ENCODE measurements at regions not wholly inside any gene's neighbourhood (a gene's known extent, or its start where the extent isn't known, plus 50 kb on each side); places are given as distances from the start of the nearest gene placed in this dataset.
"Not testable (repeated sequence)": the region's sequence is repeated elsewhere in the genome, so short reads cannot be mapped to it uniquely, and the experiment has no call there.

DNA sequence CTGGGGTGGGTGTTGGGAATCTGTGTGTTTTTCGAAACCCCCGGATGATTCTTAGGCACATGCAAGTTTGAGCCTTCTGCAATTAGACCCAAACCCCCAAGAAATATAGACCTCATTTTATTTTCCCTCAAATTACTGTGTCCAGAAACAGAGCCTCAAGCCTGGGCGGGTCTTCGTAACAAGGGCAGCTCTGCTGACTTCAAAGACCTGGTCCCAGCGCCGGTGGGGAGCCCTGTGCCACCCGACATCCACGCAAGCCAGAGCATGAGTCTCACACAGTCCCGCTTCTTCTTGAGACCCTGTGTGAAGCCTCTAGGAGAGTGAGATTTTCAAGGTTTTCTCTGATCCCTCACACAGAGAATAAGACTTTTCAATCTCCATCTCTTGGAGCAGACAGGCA, 397.3 kb downstream of the RPS6KC1 start:
- DNase-seq (no peak), ATAC-seq (no peak)
- Histone ChIP-seq H3K36me3 (no peaks in the 10 kb centered on the region), H3K4me1 (no peaks in the 10 kb centered on the region), H3K9me3 (no peaks in the 10 kb centered on the region), H3K27ac (no peak overlapping the region), H3K4me3 (no peak overlapping the region), H3K27me3 (ENCODE audit: low read depth) (no peaks in the 10 kb centered on the region)
- TF ChIP-seq, protein P1, sequence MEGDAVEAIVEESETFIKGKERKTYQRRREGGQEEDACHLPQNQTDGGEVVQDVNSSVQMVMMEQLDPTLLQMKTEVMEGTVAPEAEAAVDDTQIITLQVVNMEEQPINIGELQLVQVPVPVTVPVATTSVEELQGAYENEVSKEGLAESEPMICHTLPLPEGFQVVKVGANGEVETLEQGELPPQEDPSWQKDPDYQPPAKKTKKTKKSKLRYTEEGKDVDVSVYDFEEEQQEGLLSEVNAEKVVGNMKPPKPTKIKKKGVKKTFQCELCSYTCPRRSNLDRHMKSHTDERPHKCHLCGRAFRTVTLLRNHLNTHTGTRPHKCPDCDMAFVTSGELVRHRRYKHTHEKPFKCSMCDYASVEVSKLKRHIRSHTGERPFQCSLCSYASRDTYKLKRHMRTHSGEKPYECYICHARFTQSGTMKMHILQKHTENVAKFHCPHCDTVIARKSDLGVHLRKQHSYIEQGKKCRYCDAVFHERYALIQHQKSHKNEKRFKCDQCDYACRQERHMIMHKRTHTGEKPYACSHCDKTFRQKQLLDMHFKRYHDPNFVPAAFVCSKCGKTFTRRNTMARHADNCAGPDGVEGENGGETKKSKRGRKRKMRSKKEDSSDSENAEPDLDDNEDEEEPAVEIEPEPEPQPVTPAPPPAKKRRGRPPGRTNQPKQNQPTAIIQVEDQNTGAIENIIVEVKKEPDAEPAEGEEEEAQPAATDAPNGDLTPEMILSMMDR (IDR thresholded peaks at IDR 0.05): no peak
- intact Hi-C loops (cut with DNase I): no loop called here

DNA sequence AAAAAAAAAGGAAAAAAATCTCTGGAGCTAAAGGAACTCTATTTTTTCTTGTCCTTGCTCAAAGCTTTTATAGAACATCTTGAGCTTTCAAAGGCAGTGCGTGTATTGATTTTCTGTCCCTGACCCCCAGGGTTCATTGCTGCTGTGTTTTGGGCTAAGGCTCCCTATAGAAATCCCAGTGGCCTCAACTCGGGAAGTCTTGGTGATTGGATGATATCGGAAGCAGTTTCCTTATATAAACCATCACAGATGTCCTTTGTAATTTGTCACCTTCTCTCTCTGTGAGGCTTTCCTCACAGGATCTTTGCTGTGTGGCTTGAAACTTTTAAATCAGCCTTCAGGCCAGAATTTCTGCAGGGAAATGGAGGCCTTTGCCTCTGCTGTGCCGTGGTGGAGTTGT, 397.7 kb downstream of the RPS6KC1 start:
- no peak for DNase-seq
- TF ChIP-seq, protein P1 (IDR thresholded peaks at IDR 0.05): no peak

DNA sequence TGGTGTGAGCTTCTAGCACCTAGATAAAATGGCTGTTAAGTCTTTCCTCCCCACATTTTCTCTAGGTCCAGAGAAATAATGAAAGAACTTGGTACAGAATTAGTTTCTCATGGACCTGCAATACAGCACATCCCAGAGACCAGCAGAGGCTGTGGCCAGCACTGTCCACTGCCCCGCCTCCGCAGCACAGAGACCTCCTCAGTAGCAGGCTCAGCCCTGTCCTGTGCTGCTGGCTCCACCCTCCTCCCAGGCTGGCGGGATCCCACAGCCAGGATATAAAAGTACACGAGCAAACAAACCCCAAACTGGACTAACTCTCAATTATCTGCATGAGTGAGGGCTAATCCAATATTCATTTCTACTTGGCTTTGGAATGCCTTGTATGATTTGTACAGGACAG, 401.5 kb downstream of the RPS6KC1 start:
- Histone ChIP-seq H3K4me3 (no peak overlapping the region), H3K36me3 (no peaks in the 10 kb centered on the region), H3K4me1 (no peaks in the 10 kb centered on the region), H3K27me3 (ENCODE audit: low read depth) (no peaks in the 10 kb centered on the region), H3K9me3 (no peaks in the 10 kb centered on the region), H3K27ac (no peak overlapping the region)
- DNase-seq (no peak), ATAC-seq (no peak)
- TF ChIP-seq, protein P1 (IDR thresholded peaks at IDR 0.05): no peak
- intact Hi-C loops (cut with DNase I): no loop called here

More for the DNA sequence above, 397.7 kb downstream of the RPS6KC1 start:
- Histone ChIP-seq H3K4me1 (no peaks in the 10 kb centered on the region), H3K4me3 (no peak overlapping the region), H3K27ac (no peak overlapping the region), H3K27me3 (ENCODE audit: low read depth) (no peaks in the 10 kb centered on the region), H3K36me3 (no peaks in the 10 kb centered on the region), H3K9me3 (no peaks in the 10 kb centered on the region)
- intact Hi-C loops (cut with DNase I): no loop called here
- no peak for ATAC-seq

DNA sequence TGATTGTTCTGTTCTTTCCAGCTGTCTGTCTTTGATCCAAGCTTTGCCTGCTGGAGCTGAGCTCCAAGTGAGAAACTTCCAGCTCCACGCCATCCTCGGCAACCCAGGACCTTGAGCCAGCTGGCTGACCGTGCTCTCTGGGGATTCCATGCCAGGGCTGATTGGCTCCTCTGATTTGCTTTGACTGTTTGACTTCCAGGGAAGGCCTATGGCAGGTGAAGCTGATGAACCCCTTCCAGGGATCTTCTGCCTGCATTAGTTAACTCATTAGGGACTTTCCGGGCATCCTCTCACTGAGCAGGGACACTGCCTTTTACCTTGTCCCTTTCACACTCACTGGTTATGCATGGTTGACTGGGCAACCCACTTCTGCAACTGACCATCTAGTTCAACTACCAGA, 406.1 kb downstream of the RPS6KC1 start:
- no peaks in the 10 kb centered on the region for H3K36me3 ChIP-seq
- H3K27me3 ChIP-seq (ENCODE audit: low read depth): no peaks in the 10 kb centered on the region
- no peak for ATAC-seq
- TF ChIP-seq, protein P1 (IDR thresholded peaks at IDR 0.05): no peak
- no peak overlapping the region for H3K4me3 ChIP-seq
- H3K9me3 ChIP-seq: no peaks in the 10 kb centered on the region
- no peak overlapping the region for H3K27ac ChIP-seq
- intact Hi-C loops (cut with DNase I): no loop called here
- DNase-seq: no peak
- no peaks in the 10 kb centered on the region for H3K4me1 ChIP-seq

DNA sequence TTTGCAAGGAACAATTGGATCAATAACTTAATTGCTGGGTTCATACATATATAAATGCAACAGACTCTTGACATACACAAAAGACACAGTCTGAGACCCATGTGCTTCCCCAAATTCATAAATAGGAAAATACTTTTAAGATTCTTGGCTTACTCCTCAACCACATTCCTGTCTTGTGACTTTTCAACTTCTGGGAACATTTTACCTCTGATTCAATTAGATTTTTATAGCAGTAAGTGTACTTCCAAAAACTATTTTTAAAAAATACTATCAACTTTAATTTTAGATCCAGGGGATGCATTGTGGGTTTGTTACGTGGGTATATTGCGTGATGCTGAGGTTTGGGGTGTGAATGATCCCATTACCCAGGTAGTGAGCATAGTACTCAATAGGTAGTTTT, 406.7 kb downstream of the RPS6KC1 start:
- no peaks in the 10 kb centered on the region for H3K9me3 ChIP-seq
- H3K36me3 ChIP-seq: no peaks in the 10 kb centered on the region
- DNase-seq (no peak), ATAC-seq (no peak)
- H3K4me1 ChIP-seq: no peaks in the 10 kb centered on the region
- intact Hi-C loops (cut with DNase I): no loop called here
- TF ChIP-seq, protein P1 (IDR thresholded peaks at IDR 0.05): no peak
- H3K4me3 ChIP-seq: no peak overlapping the region
- no peaks in the 10 kb centered on the region for H3K27me3 ChIP-seq (ENCODE audit: low read depth)
- H3K27ac ChIP-seq: no peak overlapping the region

DNA sequence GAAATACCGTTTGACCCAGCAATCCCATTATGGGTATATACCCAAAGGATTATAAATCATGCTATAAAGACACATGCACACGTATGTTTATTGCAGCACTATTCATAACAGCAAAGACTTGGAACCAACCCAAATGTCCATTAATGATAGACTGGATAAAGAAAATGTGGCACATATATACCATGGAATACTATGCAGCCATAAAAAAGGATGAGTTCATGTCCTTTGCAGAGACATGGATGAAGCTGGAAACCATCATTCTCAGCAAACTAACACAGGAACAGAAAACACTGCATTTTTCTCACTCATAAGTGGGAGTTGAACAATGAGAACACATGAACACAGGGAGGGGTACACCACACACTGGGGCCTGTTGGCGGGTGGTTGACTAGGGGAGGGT, 411.3 kb downstream of the RPS6KC1 start:
- H3K27me3 ChIP-seq (ENCODE audit: low read depth); H3K9me3 ChIP-seq; H3K36me3 ChIP-seq; DNase-seq; ATAC-seq; intact Hi-C loops (cut with DNase I); H3K27ac ChIP-seq; H3K4me3 ChIP-seq; H3K4me1 ChIP-seq: not testable (repeated sequence)

All from lower lobe of right lung (tissue), 2 donors.